Upper lobe of left lung (tissue), 6 donors: ENCODE measurements at regions not wholly inside any gene's neighbourhood (a gene's known extent, or its start where the extent isn't known, plus 50 kb on each side); places are given as distances from the start of the nearest gene placed in this dataset.
"Not testable (repeated sequence)": the region's sequence is repeated elsewhere in the genome, so short reads cannot be mapped to it uniquely, and the experiment has no call there.

Experiments
- ATAC-seq, 2 donors: fragments of 200-7000 bp; cut with Tn5 transposase; one replicate each; pipeline ENCODE4 v1.9.1; 2022; ENCODE audit warnings: mild to moderate bottlenecking in 2 of 2, moderate library complexity in 2 of 2; ENCODE audit not compliant: low FRiP score in 2 of 2
- DNase-seq, 2 donors: peaks; one replicate each; pipeline ENCODE4 v3.0.0-alpha.2; 2019 to 2020
- H3K27ac ChIP-seq, 4 donors: fragments of 200-600 bp; sonication (generic); one replicate each; pipeline ENCODE4 v1.5.1; 2016 to 2019
- H3K27me3 ChIP-seq, 4 donors: fragments of 200-600 bp; sonication (generic); one replicate each; pipeline ENCODE4 v1.5.1; 2017 to 2019
- H3K36me3 ChIP-seq, 4 donors: fragments of 200-600 bp; sonication (generic); one replicate each; pipeline ENCODE4 v1.5.1; 2016 to 2019
- H3K4me1 ChIP-seq, 4 donors: fragments of 200-600 bp; sonication (generic); one replicate each; pipeline ENCODE4 v1.5.1; 2018 to 2019
- H3K4me3 ChIP-seq, 4 donors: fragments of 200-600 bp; sonication (generic); one replicate each; pipeline ENCODE4 v1.5.1; 2017 to 2019; ENCODE audit warnings: mild to moderate bottlenecking in 2 of 4, moderate library complexity in 1 of 4
- H3K9me3 ChIP-seq, 4 donors: fragments of 200-600 bp; sonication (generic); one replicate each; pipeline ENCODE4 v1.5.1; 2018 to 2019
- CTCF ChIP-seq, 6 experiments: fragments of 450-650 bp in 4 of 6; fragments of 200-600 bp in 2 of 6; sonication (generic) in 2 of 6; IDR thresholded peaks; one replicate each; pipeline ENCODE4 v1.5.1; 2016 to 2019; ENCODE audit warnings: antibody characterized with exemption in 6 of 6
- EP300 ChIP-seq, 4 donors: sonication (generic); formaldehyde crosslinking; IDR thresholded peaks; one replicate each; pipeline ENCODE4 v1.5.1; 2017; ENCODE audit warnings: antibody characterized with exemption in 4 of 4, control low read depth in 2 of 4
- POLR2A ChIP-seq, 4 donors: fragments of 450-650 bp; IDR thresholded peaks; one replicate each; pipeline ENCODE4 v1.5.1; 2016 to 2017; ENCODE audit warnings: antibody characterized with exemption in 4 of 4, mild to moderate bottlenecking in 2 of 4
- POLR2AphosphoS5 ChIP-seq, 2 donors: sonication (generic); formaldehyde crosslinking; IDR thresholded peaks; one replicate each; pipeline ENCODE4 v1.5.1; 2017; ENCODE audit warnings: antibody characterized with exemption in 2 of 2
- WGBS, 2 donors: methylation state at CpG; one replicate each; pipeline ENCODE4 v1.1.5; 2017 to 2018; 5-methylcytosine and 5-hydroxymethylcytosine counted together
- donor health status: DM: no; HTN: no; CAD: no; lungs with moderate emphysema.
- donor health status: DM: no; HTN: yes; CAD: no; lungs with severe emphysema.

GRCh38 chr5:162817364-162817763 is 620.0 kb upstream of the CCNG1 start:
- no peak for TF ChIP-seq POLR2A (IDR thresholded peaks at IDR 0.05)
- TF ChIP-seq CTCF (IDR thresholded peaks at IDR 0.05): no peak
- no peak for TF ChIP-seq POLR2AphosphoS5 (IDR thresholded peaks at IDR 0.05)
- no peak for TF ChIP-seq EP300 (IDR thresholded peaks at IDR 0.05)
- WGBS, 2 donors: 59 to 71% methylated on average over 4 of the region's 4 CpGs

DNA sequence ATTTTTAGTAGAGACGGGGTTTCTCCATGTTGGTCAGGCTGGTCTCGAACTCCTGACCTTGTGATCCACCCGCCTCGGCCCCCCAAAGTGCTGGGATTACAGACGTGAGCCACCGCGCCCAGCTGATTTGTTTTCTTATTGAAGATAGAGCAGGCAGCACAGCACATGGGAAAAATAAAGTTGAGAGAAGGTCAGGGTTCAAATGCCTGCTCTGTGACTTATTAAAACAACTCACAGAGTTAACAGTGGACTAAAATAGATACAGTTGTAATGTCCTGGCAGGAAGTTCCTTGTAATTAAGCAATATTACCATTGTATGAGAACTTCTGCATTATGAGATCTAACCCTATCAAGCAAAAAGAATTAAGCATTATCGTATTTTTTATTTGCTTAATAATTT is 615.7 kb upstream of the CCNG1 start:
- H3K9me3 ChIP-seq, H3K4me3 ChIP-seq, ATAC-seq, DNase-seq, H3K36me3 ChIP-seq, H3K27ac ChIP-seq, H3K4me1 ChIP-seq, H3K27me3 ChIP-seq: not testable (repeated sequence)
- WGBS, 2 donors: 70 to 80% methylated on average over 8 of the region's 8 CpGs

More at GRCh38 chr5:162817364-162817763, 620.0 kb upstream of the CCNG1 start:
- no peak overlapping the region for H3K27ac ChIP-seq
- no peaks in the 10 kb centered on the region for H3K4me1 ChIP-seq
- ATAC-seq: no peak
- H3K27me3 ChIP-seq: no peaks in the 10 kb centered on the region
- no peaks in the 10 kb centered on the region for H3K36me3 ChIP-seq
- no peaks in the 10 kb centered on the region for H3K9me3 ChIP-seq
- H3K4me3 ChIP-seq: no peak overlapping the region
- DNase-seq: no peak

- TF ChIP-seq EP300 (IDR thresholded peaks at IDR 0.05): no peak
- TF ChIP-seq CTCF (IDR thresholded peaks at IDR 0.05): no peak
- TF ChIP-seq POLR2AphosphoS5 (IDR thresholded peaks at IDR 0.05): no peak
- no peak for TF ChIP-seq POLR2A (IDR thresholded peaks at IDR 0.05)
- Histone ChIP-seq H3K27ac (no peak overlapping the region), H3K9me3 (no peaks in the 10 kb centered on the region), H3K36me3 (no peaks in the 10 kb centered on the region), H3K4me3 (no peak overlapping the region), H3K27me3 (no peaks in the 10 kb centered on the region), H3K4me1 (no peaks in the 10 kb centered on the region)
- 74 to 75% methylated on average over 2 of the region's 2 CpGs for WGBS, 2 donors
- no peak for ATAC-seq
- no peak for DNase-seq
Measured at GRCh38 chr5:162824360-162824759, 613.0 kb upstream of the CCNG1 start.

GRCh38 chr5:162837155-162837554 is 600.2 kb upstream of the CCNG1 start:
- WGBS, 2 donors: 75 to 76% methylated on average over 1 of the region's 1 CpG
- Histone ChIP-seq H3K4me1 (no peaks in the 10 kb centered on the region), H3K4me3 (no peak overlapping the region), H3K27ac (no peak overlapping the region), H3K36me3 (no peaks in the 10 kb centered on the region), H3K9me3 (no peaks in the 10 kb centered on the region), H3K27me3 (no peaks in the 10 kb centered on the region)
- TF ChIP-seq POLR2A (IDR thresholded peaks at IDR 0.05): no peak
- no peak for TF ChIP-seq CTCF (IDR thresholded peaks at IDR 0.05)
- TF ChIP-seq POLR2AphosphoS5 (IDR thresholded peaks at IDR 0.05): no peak
- TF ChIP-seq EP300 (IDR thresholded peaks at IDR 0.05): no peak
- no peak for DNase-seq
- no peak for ATAC-seq

- H3K9me3 ChIP-seq: no peaks in the 10 kb centered on the region
- ATAC-seq: no peak
- no peak overlapping the region for H3K27ac ChIP-seq
- no peaks in the 10 kb centered on the region for H3K4me1 ChIP-seq
- no peaks in the 10 kb centered on the region for H3K27me3 ChIP-seq
- H3K4me3 ChIP-seq: no peak overlapping the region
- TF ChIP-seq EP300 (IDR thresholded peaks at IDR 0.05) (no peak), CTCF (IDR thresholded peaks at IDR 0.05) (no peak), POLR2A (IDR thresholded peaks at IDR 0.05) (no peak), POLR2AphosphoS5 (IDR thresholded peaks at IDR 0.05) (no peak)
- WGBS, 2 donors: 57 to 68% methylated on average over 2 of the region's 2 CpGs
- no peak for DNase-seq
- no peaks in the 10 kb centered on the region for H3K36me3 ChIP-seq
Measured at GRCh38 chr5:162842727-162843126, 594.7 kb upstream of the CCNG1 start.
